Natural killer cell (primary cell): ENCODE measurements at regions not wholly inside any gene's neighbourhood (a gene's known extent, or its start where the extent isn't known, plus 50 kb on each side); places are given as distances from the start of the nearest gene placed in this dataset.

Source experiments
- ATAC-seq, 3 donors: fragments of 150-1000 bp in 2 of 3; fragments of 200-7000 bp in 1 of 3; cut with Tn5 transposase; 1 replicate in 1 of 3; 2 replicates in 2 of 3; pipeline ENCODE4 v1.10.0; 2021; ENCODE audit warnings: mild to moderate bottlenecking in 2 of 3, moderate library complexity in 2 of 3
- DNase-seq, 2 donors: peaks; one replicate each; pipeline versions ENCODE4 v3.0.0 to v3.0.0-alpha.2; 2013 to 2021; ENCODE audit warnings: mixed read lengths in 1 of 2
- H3K27ac ChIP-seq: one replicate; pipeline ENCODE4 v1.5.1; 2013; ENCODE audit warnings: mild to moderate bottlenecking, low read length
- H3K27me3 ChIP-seq: one replicate; pipeline ENCODE4 v1.6.1; 2013; ENCODE audit warnings: low read length; ENCODE audit not compliant: control insufficient read depth, insufficient read depth
- H3K36me3 ChIP-seq: one replicate; pipeline ENCODE4 v1.6.1; 2013; ENCODE audit warnings: low read length; ENCODE audit not compliant: control insufficient read depth, insufficient read depth
- H3K4me1 ChIP-seq: one replicate; pipeline ENCODE4 v1.6.1; 2013; ENCODE audit warnings: low read length; ENCODE audit not compliant: control insufficient read depth, insufficient read depth
- H3K4me3 ChIP-seq: one replicate; pipeline ENCODE4 v1.5.1; 2013; ENCODE audit warnings: low read length
- H3K9me3 ChIP-seq: one replicate; pipeline ENCODE4 v1.6.1; 2013; ENCODE audit warnings: low read length; ENCODE audit not compliant: control insufficient read depth, insufficient read depth
- H3K27ac Mint-ChIP-seq, 2 donors: one replicate each; pipeline ENCODE4 v1.8.0; 2022; ENCODE audit warnings: mild to moderate bottlenecking in 2 of 2, mixed read lengths in 2 of 2, moderate library complexity in 1 of 2
- H3K27me3 Mint-ChIP-seq, 2 donors: one replicate each; pipeline ENCODE4 v1.8.0; 2022; ENCODE audit warnings: low read depth in 2 of 2, mixed read lengths in 2 of 2
- H3K36me3 Mint-ChIP-seq: one replicate; pipeline ENCODE4 v1.8.0; 2022; ENCODE audit warnings: mixed read lengths
- H3K4me1 Mint-ChIP-seq, 2 donors: one replicate each; pipeline ENCODE4 v1.8.0; 2022; ENCODE audit warnings: mixed read lengths in 2 of 2
- H3K4me3 Mint-ChIP-seq: one replicate; pipeline ENCODE4 v1.8.0; 2022; ENCODE audit warnings: mild to moderate bottlenecking, moderate library complexity, mixed read lengths
- H3K9me3 Mint-ChIP-seq, 2 donors: one replicate each; pipeline ENCODE4 v1.8.0; 2022; ENCODE audit warnings: mixed read lengths in 2 of 2
- WGBS: methylation state at CpG from one replicate; pipeline ENCODE4 v1.1.7; 2013; ENCODE audit warnings: missing lambda C conversion rate; ENCODE audit not compliant: insufficient coverage; 5-methylcytosine and 5-hydroxymethylcytosine counted together
- intact Hi-C: fragments of 100-400 bp; cut with micrococcal nuclease; formaldehyde crosslinking; loops from one replicate; pipeline ENCODE4 v1.14.2; 2022
- TF ChIP-seq, protein P1 (sequence below): fragments of 200-600 bp; IDR thresholded peaks from one replicate; pipeline ENCODE4 v1.8.0; 2022; ENCODE audit warnings: antibody characterized with exemption

DNA sequence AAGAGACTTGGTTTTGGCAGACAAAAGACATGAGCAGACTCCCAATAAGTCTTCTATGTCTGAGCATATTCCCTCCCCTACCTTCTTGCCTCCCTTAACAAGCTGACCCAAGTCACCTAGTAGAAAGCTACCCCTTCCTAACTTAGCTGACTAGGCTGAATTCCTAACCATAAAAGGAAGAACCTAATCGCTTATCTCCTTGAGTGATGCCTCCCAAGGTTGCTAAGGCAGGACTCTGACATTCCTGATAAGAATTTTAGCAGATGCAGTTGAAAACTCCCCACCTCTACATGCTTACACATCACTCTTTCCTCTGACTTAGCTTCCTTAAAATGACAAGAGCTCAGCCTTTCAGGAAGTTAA is 704.7 kb upstream of the MBL2 start:
- WGBS: 64% methylated on average over 1 of the region's 1 CpG
- peaks cover 0 to 8% of the 10 kb centered on the region in 2 donors for H3K9me3 Mint-ChIP-seq
- ATAC-seq: no peak
- Histone ChIP-seq H3K4me3 (no peak overlapping the region), H3K9me3 (no peaks in the 10 kb centered on the region), H3K36me3 (no peaks in the 10 kb centered on the region), H3K27ac (no peak overlapping the region), H3K27me3 (no peaks in the 10 kb centered on the region), H3K4me1 (no peaks in the 10 kb centered on the region)
- H3K27me3 Mint-ChIP-seq: no peaks in the 10 kb centered on the region
- intact Hi-C loops: no loop called here
- TF ChIP-seq, protein P1, sequence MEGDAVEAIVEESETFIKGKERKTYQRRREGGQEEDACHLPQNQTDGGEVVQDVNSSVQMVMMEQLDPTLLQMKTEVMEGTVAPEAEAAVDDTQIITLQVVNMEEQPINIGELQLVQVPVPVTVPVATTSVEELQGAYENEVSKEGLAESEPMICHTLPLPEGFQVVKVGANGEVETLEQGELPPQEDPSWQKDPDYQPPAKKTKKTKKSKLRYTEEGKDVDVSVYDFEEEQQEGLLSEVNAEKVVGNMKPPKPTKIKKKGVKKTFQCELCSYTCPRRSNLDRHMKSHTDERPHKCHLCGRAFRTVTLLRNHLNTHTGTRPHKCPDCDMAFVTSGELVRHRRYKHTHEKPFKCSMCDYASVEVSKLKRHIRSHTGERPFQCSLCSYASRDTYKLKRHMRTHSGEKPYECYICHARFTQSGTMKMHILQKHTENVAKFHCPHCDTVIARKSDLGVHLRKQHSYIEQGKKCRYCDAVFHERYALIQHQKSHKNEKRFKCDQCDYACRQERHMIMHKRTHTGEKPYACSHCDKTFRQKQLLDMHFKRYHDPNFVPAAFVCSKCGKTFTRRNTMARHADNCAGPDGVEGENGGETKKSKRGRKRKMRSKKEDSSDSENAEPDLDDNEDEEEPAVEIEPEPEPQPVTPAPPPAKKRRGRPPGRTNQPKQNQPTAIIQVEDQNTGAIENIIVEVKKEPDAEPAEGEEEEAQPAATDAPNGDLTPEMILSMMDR: no peak
- no peaks in the 10 kb centered on the region for H3K36me3 Mint-ChIP-seq
- H3K4me3 Mint-ChIP-seq: no peak overlapping the region
- no peak overlapping the region for H3K27ac Mint-ChIP-seq
- DNase-seq: no peak
- no peaks in the 10 kb centered on the region for H3K4me1 Mint-ChIP-seq

DNA sequence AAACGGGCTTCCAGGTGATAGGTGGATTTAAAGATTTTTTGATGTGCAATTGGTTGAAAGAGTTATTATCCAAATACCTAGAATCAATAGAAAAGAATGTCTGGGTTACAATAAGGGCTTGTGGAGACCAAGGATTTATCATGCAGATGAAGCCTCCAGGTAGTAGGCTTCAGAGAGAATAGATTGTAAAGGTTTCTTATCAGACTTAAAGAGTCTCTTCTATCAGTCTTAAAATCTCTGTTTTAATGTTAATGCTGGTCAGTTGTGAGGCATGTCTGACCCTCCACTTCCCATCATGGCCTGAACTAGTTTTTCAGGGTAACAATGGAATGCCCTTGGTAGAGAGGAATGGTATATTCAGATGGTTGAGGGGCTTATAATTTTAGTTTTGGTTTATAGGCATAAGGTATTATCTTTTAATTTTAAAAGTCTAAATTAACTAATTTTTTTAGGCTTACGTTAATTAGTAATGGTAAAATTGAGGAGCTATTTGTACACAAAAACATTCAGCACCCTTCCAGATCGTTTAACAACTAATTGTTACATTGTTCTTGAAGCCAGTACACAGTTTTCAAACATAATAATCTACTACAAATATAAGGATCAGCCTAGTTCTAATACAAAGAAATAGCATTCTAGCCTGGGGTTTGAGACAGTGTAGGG is 704.2 kb upstream of the MBL2 start:
- Mint-ChIP-seq H3K27me3 (no peaks in the 10 kb centered on the region), H3K4me1 (no peaks in the 10 kb centered on the region), H3K4me3 (no peak overlapping the region), H3K36me3 (no peaks in the 10 kb centered on the region), H3K27ac (no peak overlapping the region), H3K9me3 (peaks cover 0 to 8% of the 10 kb centered on the region in 2 donors)
- H3K36me3 ChIP-seq: no peaks in the 10 kb centered on the region
- H3K9me3 ChIP-seq: no peaks in the 10 kb centered on the region
- no peaks in the 10 kb centered on the region for H3K27me3 ChIP-seq
- WGBS: 69% methylated on average over 2 of the region's 3 CpGs
- H3K4me3 ChIP-seq: no peak overlapping the region
- no peak for DNase-seq
- H3K4me1 ChIP-seq: no peaks in the 10 kb centered on the region
- TF ChIP-seq, protein P1: no peak
- H3K27ac ChIP-seq: no peak overlapping the region
- intact Hi-C loops: no loop called here
- ATAC-seq: no peak

DNA sequence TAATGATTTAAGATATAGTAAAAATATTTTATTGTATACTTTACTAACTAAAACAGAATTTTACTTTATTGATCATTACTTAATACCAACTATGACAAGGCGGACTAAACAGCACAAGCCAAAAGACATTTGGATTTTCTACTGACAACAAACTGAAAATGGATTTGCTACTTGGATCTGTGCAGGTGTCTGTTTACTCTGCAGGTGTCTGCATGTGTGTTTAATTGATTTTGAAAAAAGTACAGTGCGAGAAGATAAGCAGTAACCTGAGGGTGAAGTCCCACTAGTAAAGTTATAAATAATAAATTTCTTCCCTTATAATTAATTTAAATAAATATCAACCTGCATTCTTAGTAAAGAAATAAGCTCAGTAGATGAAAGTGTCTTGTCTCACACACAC is 696.8 kb upstream of the MBL2 start:
- TF ChIP-seq, protein P1: no peak
- Mint-ChIP-seq H3K9me3 (peaks cover 4 to 10% of the 10 kb centered on the region in 2 donors), H3K4me3 (no peak overlapping the region), H3K36me3 (no peaks in the 10 kb centered on the region), H3K4me1 (no peaks in the 10 kb centered on the region), H3K27ac (no peak overlapping the region), H3K27me3 (no peaks in the 10 kb centered on the region)
- WGBS: no CpG with 5 or more reads among the region's 2 CpGs
- Histone ChIP-seq H3K9me3 (no peaks in the 10 kb centered on the region), H3K36me3 (no peaks in the 10 kb centered on the region), H3K4me1 (no peaks in the 10 kb centered on the region), H3K27me3 (no peaks in the 10 kb centered on the region), H3K27ac (no peak overlapping the region), H3K4me3 (no peak overlapping the region)
- DNase-seq (no peak), ATAC-seq (no peak)
- intact Hi-C loops: no loop called here

DNA sequence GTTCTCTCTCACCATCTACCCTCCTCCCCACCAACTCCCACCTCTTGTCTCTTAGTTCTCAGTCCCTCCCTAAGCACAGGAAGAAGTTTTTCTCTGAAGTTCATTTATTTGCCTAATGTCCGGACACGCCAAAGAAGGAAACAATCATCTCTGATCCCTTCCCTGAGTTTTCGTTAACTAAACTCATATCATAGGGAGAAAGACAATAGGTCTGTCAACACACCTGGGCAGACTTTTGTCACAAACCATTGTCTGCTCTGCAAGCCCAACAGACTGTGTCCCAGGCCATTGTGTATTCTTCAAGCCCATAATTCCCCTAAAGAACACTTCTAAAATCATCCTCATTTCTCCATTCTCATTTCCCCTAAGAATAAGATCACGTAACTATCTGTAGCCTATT is 691.0 kb upstream of the MBL2 start:
- no peaks in the 10 kb centered on the region for H3K27me3 ChIP-seq
- H3K4me1 Mint-ChIP-seq: no peaks in the 10 kb centered on the region
- H3K4me3 Mint-ChIP-seq: no peak overlapping the region
- intact Hi-C loops: no loop called here
- H3K27me3 Mint-ChIP-seq: no peaks in the 10 kb centered on the region
- DNase-seq: no peak
- no peaks in the 10 kb centered on the region for H3K9me3 ChIP-seq
- no peaks in the 10 kb centered on the region for H3K36me3 Mint-ChIP-seq
- no peak overlapping the region for H3K27ac Mint-ChIP-seq
- ATAC-seq: no peak
- no peak overlapping the region for H3K27ac ChIP-seq
- H3K9me3 Mint-ChIP-seq: peaks cover 10 to 23% of the 10 kb centered on the region in 2 donors
- no peaks in the 10 kb centered on the region for H3K36me3 ChIP-seq
- no peaks in the 10 kb centered on the region for H3K4me1 ChIP-seq
- TF ChIP-seq, protein P1: no peak
- no peak overlapping the region for H3K4me3 ChIP-seq
- WGBS: 92% methylated on average over 4 of the region's 4 CpGs
